ENCODE measurements at regions not wholly inside any gene's neighbourhood (a gene's known extent, or its start where the extent isn't known, plus 50 kb on each side); places are given as distances from the start of the nearest gene placed in this dataset.

DNA sequence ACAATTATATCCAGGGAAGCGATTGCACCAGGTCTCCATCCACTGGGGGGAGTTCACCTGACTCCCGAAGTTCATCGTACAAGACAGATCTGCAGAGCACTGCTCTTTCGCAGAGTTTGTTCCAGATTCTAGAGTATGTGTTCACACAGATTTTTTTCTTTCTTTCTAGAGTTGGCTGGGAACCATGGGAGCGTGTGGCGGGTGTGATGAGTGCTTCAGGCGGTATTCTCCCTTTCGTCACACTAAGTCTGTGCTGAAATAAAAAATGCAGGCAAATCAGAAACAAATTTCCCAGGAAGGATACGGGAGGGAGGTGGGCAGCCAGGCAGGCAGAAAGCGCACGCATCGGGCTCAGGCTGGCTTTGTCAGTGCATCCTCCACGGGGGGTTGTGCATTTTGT lies 129.8 kb upstream of the SOX11 start:
- ChIA-PET RAD21 (ENCODE audit: low non-redundant PET in 1 of 2, low total read pairs in 2 of 2, uncharacterized antibody in 2 of 2, unreplicated experiment in 2 of 2) (no interaction called here), CTCF (no interaction called here), POLR2A (no interaction called here)
- no peak overlapping the region for H2AFZ ChIP-seq (ENCODE audit: low read depth, low read length, poor library complexity, severe bottlenecking)
- no peaks in the 10 kb centered on the region for H3K4me1 ChIP-seq (ENCODE audit: control insufficient read depth in 1 of 2, insufficient read depth in 2 of 2, low read length in 2 of 2)
- no peak overlapping the region for H3K4me2 ChIP-seq (ENCODE audit: low read length)
- H3K27ac ChIP-seq (ENCODE audit: low read depth, low read length) = no peak overlapping the region
- H3K9ac ChIP-seq (ENCODE audit: low read length) = no peak overlapping the region
- no peaks in the 10 kb centered on the region for H3K27me3 ChIP-seq (ENCODE audit: insufficient read depth, low read length)
- H3K9me3 ChIP-seq (ENCODE audit: control insufficient read depth in 1 of 2, insufficient read depth in 1 of 2, low read depth in 1 of 2, low read length in 2 of 2) = peaks cover 14 to 22% of the 10 kb centered on the region in 2 experiments; a peak in 2 of 4 replicates
- TF ChIP-seq, protein P1, sequence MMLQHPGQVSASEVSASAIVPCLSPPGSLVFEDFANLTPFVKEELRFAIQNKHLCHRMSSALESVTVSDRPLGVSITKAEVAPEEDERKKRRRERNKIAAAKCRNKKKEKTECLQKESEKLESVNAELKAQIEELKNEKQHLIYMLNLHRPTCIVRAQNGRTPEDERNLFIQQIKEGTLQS (IDR thresholded peaks at IDR 0.05) = no peak
- TF ChIP-seq POLR2AphosphoS5 (IDR thresholded peaks at IDR 0.05; ENCODE audit: low read depth, low read length) (no peak), CBX3 (IDR thresholded peaks at IDR 0.05; ENCODE audit: low read depth) (no peak), ELF1 (IDR thresholded peaks at IDR 0.05; ENCODE audit: borderline replicate concordance, low read depth) (no peak), SP1 (IDR thresholded peaks at IDR 0.05; ENCODE audit: low read depth) (no peak), SIN3A (IDR thresholded peaks at IDR 0.05; ENCODE audit: low read depth) (no peak), ZNF274 (IDR thresholded peaks at IDR 0.05; ENCODE audit: low read depth, low read length) (no peak), CEBPB (IDR thresholded peaks at IDR 0.05; ENCODE audit: low read depth) (no peak), ZFX (IDR thresholded peaks at IDR 0.05) (no peak), SRF (IDR thresholded peaks at IDR 0.05; ENCODE audit: low read depth) (no peak), FOSL1 (IDR thresholded peaks at IDR 0.05; ENCODE audit: low read depth) (no peak)
- TF ChIP-seq, protein P2, sequence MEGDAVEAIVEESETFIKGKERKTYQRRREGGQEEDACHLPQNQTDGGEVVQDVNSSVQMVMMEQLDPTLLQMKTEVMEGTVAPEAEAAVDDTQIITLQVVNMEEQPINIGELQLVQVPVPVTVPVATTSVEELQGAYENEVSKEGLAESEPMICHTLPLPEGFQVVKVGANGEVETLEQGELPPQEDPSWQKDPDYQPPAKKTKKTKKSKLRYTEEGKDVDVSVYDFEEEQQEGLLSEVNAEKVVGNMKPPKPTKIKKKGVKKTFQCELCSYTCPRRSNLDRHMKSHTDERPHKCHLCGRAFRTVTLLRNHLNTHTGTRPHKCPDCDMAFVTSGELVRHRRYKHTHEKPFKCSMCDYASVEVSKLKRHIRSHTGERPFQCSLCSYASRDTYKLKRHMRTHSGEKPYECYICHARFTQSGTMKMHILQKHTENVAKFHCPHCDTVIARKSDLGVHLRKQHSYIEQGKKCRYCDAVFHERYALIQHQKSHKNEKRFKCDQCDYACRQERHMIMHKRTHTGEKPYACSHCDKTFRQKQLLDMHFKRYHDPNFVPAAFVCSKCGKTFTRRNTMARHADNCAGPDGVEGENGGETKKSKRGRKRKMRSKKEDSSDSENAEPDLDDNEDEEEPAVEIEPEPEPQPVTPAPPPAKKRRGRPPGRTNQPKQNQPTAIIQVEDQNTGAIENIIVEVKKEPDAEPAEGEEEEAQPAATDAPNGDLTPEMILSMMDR (IDR thresholded peaks at IDR 0.05 in 2 of 3, conservative IDR thresholded peaks at IDR 0.05 in 1 of 3; ENCODE audit: borderline replicate concordance in 1 of 3, insufficient read depth in 1 of 3, low read depth in 2 of 3, low read length in 2 of 3) = no peak
- DNase-seq (ENCODE audit: low read depth, low spot score) (no peak), ATAC-seq (no peak)
- intact Hi-C loops (cut with micrococcal nuclease) = no loop called here
- no TSS peak for BruUV-seq (replicated peaks)
- H4K20me1 ChIP-seq (ENCODE audit: insufficient read depth) = no peaks in the 10 kb centered on the region
- no peak overlapping the region for H3K4me3 ChIP-seq (replicated peaks in 1 of 2; ENCODE audit: low read depth in 1 of 2, low read length in 2 of 2)
- H3K9me2 ChIP-seq (ENCODE audit: insufficient read depth) = no peaks in the 10 kb centered on the region
- no peaks in the 10 kb centered on the region for H3K36me3 ChIP-seq (ENCODE audit: control insufficient read depth in 1 of 2, insufficient read depth in 2 of 2, low read length in 2 of 2)
- H3K79me2 ChIP-seq (ENCODE audit: insufficient read depth, low read length) = no peaks in the 10 kb centered on the region
